ENCODE measurements at regions not wholly inside any gene's neighbourhood (a gene's known extent, or its start where the extent isn't known, plus 50 kb on each side); places are given as distances from the start of the nearest gene placed in this dataset.

DNA sequence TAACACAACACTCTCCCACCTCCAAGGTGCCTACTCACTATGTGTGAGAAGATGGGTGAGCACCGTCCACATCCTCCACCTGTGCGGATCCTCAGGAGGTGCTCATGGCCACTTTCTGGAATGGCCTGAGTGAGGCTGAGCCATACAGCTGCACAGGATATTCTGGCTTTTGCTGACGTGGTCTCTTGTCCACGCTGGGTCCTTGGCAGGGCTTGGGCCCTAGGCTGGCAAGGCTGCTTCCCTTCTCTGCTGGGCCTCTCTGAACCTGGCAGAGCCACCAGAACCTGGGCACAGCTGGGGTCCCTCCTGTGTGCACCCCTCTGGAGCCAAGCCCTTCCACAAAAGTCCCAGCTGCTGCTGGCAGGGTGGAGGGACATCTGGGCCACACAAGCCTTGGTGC, 56.4 kb upstream of the IER5L start:
- DNase-seq (ENCODE audit: low read depth, low spot score) (no peak), FAIRE-seq (no peak)
- Histone ChIP-seq H3K4me3 (replicated peaks in 1 of 3; ENCODE audit: insufficient read depth in 1 of 3, low read depth in 1 of 3, low read length in 3 of 3) (no peak overlapping the region), H3K9ac (replicated peaks; ENCODE audit: extremely low read depth, insufficient read depth, low read length) (no peak overlapping the region), H3K27me3 (ENCODE audit: control insufficient read depth in 2 of 2, insufficient read depth in 2 of 2, low read length in 2 of 2) (no peaks in the 10 kb centered on the region), H3K36me3 (ENCODE audit: control insufficient read depth in 2 of 2, extremely low read depth in 1 of 2, insufficient read depth in 2 of 2, low read length in 2 of 2) (no peaks in the 10 kb centered on the region), H3K4me1 (ENCODE audit: control insufficient read depth, extremely low read depth, insufficient read depth, low read length) (peaks cover 7% of the 10 kb centered on the region), H3K27ac (ENCODE audit: insufficient read depth, low read depth, low read length) (no peak overlapping the region), H3K9me3 (replicated peaks; ENCODE audit: control insufficient read depth, insufficient read depth, low read length) (no peaks in the 10 kb centered on the region), H3K9me1 (replicated peaks; ENCODE audit: control insufficient read depth, extremely low read depth, insufficient read depth, low read length) (no peaks in the 10 kb centered on the region), H4K20me1 (replicated peaks; ENCODE audit: control insufficient read depth, extremely low read depth, insufficient read depth, low read length) (no peaks in the 10 kb centered on the region), H3K79me2 (ENCODE audit: control insufficient read depth, insufficient read depth, low read length) (no peaks in the 10 kb centered on the region), H2AFZ (ENCODE audit: low read depth, low read length) (no peak overlapping the region), H3K4me2 (ENCODE audit: insufficient read depth, low read length) (no peak overlapping the region)
- ChIA-PET CTCF (interaction anchor here (1.6 kb wide), 1 partner anchor 12 kb away, joined by 4 read pairs; no protein-coding TSS in a partner anchor), POLR2A (no interaction called here)
- dilution Hi-C loops (cut with MboI; ENCODE audit: extremely low pct_ligation_motif_present, low sequenced_read_pairs): no loop called here
- BruUV-seq (replicated peaks): no TSS peak
- TF ChIP-seq EZH2 (IDR thresholded peaks at IDR 0.05; ENCODE audit: borderline replicate concordance, low read depth, low read length, severe bottlenecking) (no peak), MYC (IDR thresholded peaks at IDR 0.05; ENCODE audit: low read depth, low read length) (no peak), POLR2A (IDR thresholded peaks at IDR 0.05; ENCODE audit: low read depth, low read length) (no peak), FOS (IDR thresholded peaks at IDR 0.05; ENCODE audit: borderline replicate concordance, insufficient read depth, low read length) (no peak), JUN (IDR thresholded peaks at IDR 0.05; ENCODE audit: borderline replicate concordance, insufficient read depth, insufficient read length, low read depth) (no peak), POLR2AphosphoS5 (IDR thresholded peaks at IDR 0.05; ENCODE audit: insufficient read depth, low read depth, low read length) (no peak), GATA2 (IDR thresholded peaks at IDR 0.05; ENCODE audit: insufficient read depth, insufficient read length, low read depth, low read length) (no peak)
- TF ChIP-seq, protein P1, sequence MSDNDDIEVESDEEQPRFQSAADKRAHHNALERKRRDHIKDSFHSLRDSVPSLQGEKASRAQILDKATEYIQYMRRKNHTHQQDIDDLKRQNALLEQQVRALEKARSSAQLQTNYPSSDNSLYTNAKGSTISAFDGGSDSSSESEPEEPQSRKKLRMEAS (IDR thresholded peaks at IDR 0.05; ENCODE audit: insufficient read depth, insufficient read length): no peak
- TF ChIP-seq, protein P2, sequence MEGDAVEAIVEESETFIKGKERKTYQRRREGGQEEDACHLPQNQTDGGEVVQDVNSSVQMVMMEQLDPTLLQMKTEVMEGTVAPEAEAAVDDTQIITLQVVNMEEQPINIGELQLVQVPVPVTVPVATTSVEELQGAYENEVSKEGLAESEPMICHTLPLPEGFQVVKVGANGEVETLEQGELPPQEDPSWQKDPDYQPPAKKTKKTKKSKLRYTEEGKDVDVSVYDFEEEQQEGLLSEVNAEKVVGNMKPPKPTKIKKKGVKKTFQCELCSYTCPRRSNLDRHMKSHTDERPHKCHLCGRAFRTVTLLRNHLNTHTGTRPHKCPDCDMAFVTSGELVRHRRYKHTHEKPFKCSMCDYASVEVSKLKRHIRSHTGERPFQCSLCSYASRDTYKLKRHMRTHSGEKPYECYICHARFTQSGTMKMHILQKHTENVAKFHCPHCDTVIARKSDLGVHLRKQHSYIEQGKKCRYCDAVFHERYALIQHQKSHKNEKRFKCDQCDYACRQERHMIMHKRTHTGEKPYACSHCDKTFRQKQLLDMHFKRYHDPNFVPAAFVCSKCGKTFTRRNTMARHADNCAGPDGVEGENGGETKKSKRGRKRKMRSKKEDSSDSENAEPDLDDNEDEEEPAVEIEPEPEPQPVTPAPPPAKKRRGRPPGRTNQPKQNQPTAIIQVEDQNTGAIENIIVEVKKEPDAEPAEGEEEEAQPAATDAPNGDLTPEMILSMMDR (IDR thresholded peaks at IDR 0.05; ENCODE audit: extremely low read depth in 1 of 2, insufficient read depth in 1 of 2, low read depth in 1 of 2, low read length in 2 of 2): no peak
- intact Hi-C loops (cut with micrococcal nuclease): no loop called here

Measured in endothelial cell of umbilical vein (primary cell).